Kidney epithelial cell (primary cell): ENCODE measurements at regions not wholly inside any gene's neighbourhood (a gene's known extent, or its start where the extent isn't known, plus 50 kb on each side); places are given as distances from the start of the nearest gene placed in this dataset.

Experiments used
- DNase-seq: peaks from one replicate; pipeline ENCODE4 v3.0.0-alpha.2; 2010; ENCODE audit warnings: low read depth
- H3K27me3 ChIP-seq: 2 replicates; pipeline ENCODE4 v1.6.0; 2011; ENCODE audit warnings: low read length; ENCODE audit not compliant: control insufficient read depth, insufficient read depth
- H3K36me3 ChIP-seq: 2 replicates; pipeline ENCODE4 v1.5.1; 2011; ENCODE audit warnings: low read length; ENCODE audit not compliant: control insufficient read depth, insufficient read depth
- H3K4me3 ChIP-seq: 2 replicates; pipeline ENCODE4 v1.5.1; 2011; ENCODE audit warnings: low read depth, mild to moderate bottlenecking, control low read depth, low read length
- CTCF ChIP-seq: IDR thresholded peaks from 2 replicates; pipeline ENCODE4 v1.5.1; 2011; ENCODE audit warnings: mild to moderate bottlenecking, moderate library complexity, low read length, control low read depth, inconsistent platforms; ENCODE audit not compliant: insufficient read depth, poor library complexity, severe bottlenecking

GRCh38 chr13:105670179-105670990, 865.1 kb downstream of the EFNB2 start:
- peak; percentile 61 for DNase-seq
- no peak for TF ChIP-seq CTCF
- Histone ChIP-seq H3K36me3 (no peaks in the 10 kb centered on the region), H3K27me3 (no peaks in the 10 kb centered on the region), H3K4me3 (no peak overlapping the region)

GRCh38 chr13:105665284-105665683, 870.2 kb downstream of the EFNB2 start:
- Histone ChIP-seq H3K36me3 (no peaks in the 10 kb centered on the region), H3K4me3 (no peak overlapping the region), H3K27me3 (no peaks in the 10 kb centered on the region)
- TF ChIP-seq CTCF: no peak
- peak; percentile 80 for DNase-seq

- H3K4me3 ChIP-seq: no peak overlapping the region
- no peaks in the 10 kb centered on the region for H3K27me3 ChIP-seq
- DNase-seq: no peak
- no peak for TF ChIP-seq CTCF
- no peaks in the 10 kb centered on the region for H3K36me3 ChIP-seq
These were observed 872.3 kb downstream of the EFNB2 start for GRCh38 chr13:105663182-105663581.

GRCh38 chr13:105660561-105660960, 874.9 kb downstream of the EFNB2 start:
- TF ChIP-seq CTCF: no peak
- Histone ChIP-seq H3K27me3 (no peaks in the 10 kb centered on the region), H3K36me3 (no peaks in the 10 kb centered on the region), H3K4me3 (no peak overlapping the region)
- DNase-seq: no peak

- DNase-seq: no peak
- no peaks in the 10 kb centered on the region for H3K27me3 ChIP-seq
- no peaks in the 10 kb centered on the region for H3K36me3 ChIP-seq
- no peak for TF ChIP-seq CTCF
- H3K4me3 ChIP-seq: no peak overlapping the region
These were observed 877.0 kb downstream of the EFNB2 start for GRCh38 chr13:105658431-105658830.

GRCh38 chr13:105655046-105655445, 880.4 kb downstream of the EFNB2 start:
- Histone ChIP-seq H3K27me3 (no peaks in the 10 kb centered on the region), H3K4me3 (no peak overlapping the region), H3K36me3 (no peaks in the 10 kb centered on the region)
- no peak for TF ChIP-seq CTCF
- DNase-seq: no peak
